BLaER1 (cell line): ENCODE measurements at regions not wholly inside any gene's neighbourhood (a gene's known extent, or its start where the extent isn't known, plus 50 kb on each side); places are given as distances from the start of the nearest gene placed in this dataset.

ENCODE experiments used
- H3K27ac ChIP-seq: shearing (Covaris generic); formaldehyde crosslinking; 2 replicates; pipeline ENCODE4 v1.8.1; 2022
- H3K27me3 ChIP-seq: shearing (Covaris generic); formaldehyde crosslinking; 2 replicates; pipeline ENCODE4 v1.8.1; 2022
- H3K36me3 ChIP-seq: shearing (Covaris generic); formaldehyde crosslinking; 2 replicates; pipeline ENCODE4 v1.8.1; 2022
- H3K4me1 ChIP-seq: shearing (Covaris generic); formaldehyde crosslinking; 2 replicates; pipeline ENCODE4 v1.8.1; 2022
- H3K4me2 ChIP-seq: shearing (Covaris generic); formaldehyde crosslinking; 2 replicates; pipeline ENCODE4 v1.8.1; 2022
- H3K4me3 ChIP-seq: shearing (Covaris generic); formaldehyde crosslinking; 2 replicates; pipeline ENCODE4 v1.8.1; 2022
- H3K9ac ChIP-seq: shearing (Covaris generic); formaldehyde crosslinking; 2 replicates; pipeline ENCODE4 v1.8.1; 2022
- H3K9me3 ChIP-seq: shearing (Covaris generic); formaldehyde crosslinking; 2 replicates; pipeline ENCODE4 v1.8.1; 2022
- H4K20me1 ChIP-seq: shearing (Covaris generic); formaldehyde crosslinking; 2 replicates; pipeline ENCODE4 v1.8.1; 2022
- Cebpa-rat ChIP-seq: shearing (Covaris generic); IDR thresholded peaks from 2 replicates; pipeline ENCODE4 v1.8.1; 2022

GRCh38 chr6:50318536-50318935, 268.8 kb upstream of the DEFB112 start:
- no peak overlapping the region for H3K27ac ChIP-seq
- no peaks in the 10 kb centered on the region for H3K9me3 ChIP-seq
- no peak overlapping the region for H3K4me3 ChIP-seq
- H3K36me3 ChIP-seq = no peaks in the 10 kb centered on the region
- no peak overlapping the region for H3K4me2 ChIP-seq
- H3K9ac ChIP-seq = no peak overlapping the region
- H3K27me3 ChIP-seq = no peaks in the 10 kb centered on the region
- no peak for TF ChIP-seq Cebpa-rat
- no peaks in the 10 kb centered on the region for H3K4me1 ChIP-seq
- H4K20me1 ChIP-seq = no peaks in the 10 kb centered on the region

GRCh38 chr6:50330347-50330746, 280.6 kb upstream of the DEFB112 start:
- no peaks in the 10 kb centered on the region for H3K27me3 ChIP-seq

GRCh38 chr6:50330963-50331362, 281.2 kb upstream of the DEFB112 start:
- H3K9ac ChIP-seq = no peak overlapping the region
- no peak overlapping the region for H3K4me2 ChIP-seq
- no peak for TF ChIP-seq Cebpa-rat
- H3K27me3 ChIP-seq = no peaks in the 10 kb centered on the region
- H3K36me3 ChIP-seq = no peaks in the 10 kb centered on the region
- no peaks in the 10 kb centered on the region for H4K20me1 ChIP-seq
- H3K9me3 ChIP-seq = peaks cover 7% of the 10 kb centered on the region; the same call in 1 of the 2 replicates
- H3K4me1 ChIP-seq = no peaks in the 10 kb centered on the region
- H3K4me3 ChIP-seq = no peak overlapping the region
- H3K27ac ChIP-seq = no peak overlapping the region

More at GRCh38 chr6:50330347-50330746, 280.6 kb upstream of the DEFB112 start:
- no peak overlapping the region for H3K9ac ChIP-seq
- H3K4me2 ChIP-seq = no peak overlapping the region
- TF ChIP-seq Cebpa-rat = no peak
- no peaks in the 10 kb centered on the region for H3K36me3 ChIP-seq
- no peak overlapping the region for H3K4me3 ChIP-seq
- no peaks in the 10 kb centered on the region for H3K4me1 ChIP-seq
- H4K20me1 ChIP-seq = no peaks in the 10 kb centered on the region
- H3K9me3 ChIP-seq = peaks cover 13% of the 10 kb centered on the region
- H3K27ac ChIP-seq = no peak overlapping the region

GRCh38 chr6:50333696-50334095, 284.0 kb upstream of the DEFB112 start:
- H3K4me1 ChIP-seq = no peaks in the 10 kb centered on the region
- H3K4me3 ChIP-seq = no peak overlapping the region
- H4K20me1 ChIP-seq = no peaks in the 10 kb centered on the region

GRCh38 chr6:50337532-50338122, 287.9 kb upstream of the DEFB112 start:
- no peaks in the 10 kb centered on the region for H3K9me3 ChIP-seq
- no peaks in the 10 kb centered on the region for H3K4me1 ChIP-seq
- H3K4me2 ChIP-seq = no peak overlapping the region
- no peaks in the 10 kb centered on the region for H3K27me3 ChIP-seq
- H4K20me1 ChIP-seq = no peaks in the 10 kb centered on the region
- H3K9ac ChIP-seq = no peak overlapping the region
- no peak overlapping the region for H3K27ac ChIP-seq
- no peak for TF ChIP-seq Cebpa-rat
- H3K36me3 ChIP-seq = no peaks in the 10 kb centered on the region
- H3K4me3 ChIP-seq = no peak overlapping the region

More at GRCh38 chr6:50333696-50334095, 284.0 kb upstream of the DEFB112 start:
- Histone ChIP-seq H3K27me3 (no peaks in the 10 kb centered on the region), H3K9me3 (no peaks in the 10 kb centered on the region), H3K36me3 (no peaks in the 10 kb centered on the region), H3K4me2 (no peak overlapping the region), H3K9ac (no peak overlapping the region), H3K27ac (no peak overlapping the region)
- no peak for TF ChIP-seq Cebpa-rat

- no peak overlapping the region for H3K27ac ChIP-seq
- H3K36me3 ChIP-seq = no peaks in the 10 kb centered on the region
- H3K9ac ChIP-seq = no peak overlapping the region
- H3K4me1 ChIP-seq = no peaks in the 10 kb centered on the region
- TF ChIP-seq Cebpa-rat = no peak
- H4K20me1 ChIP-seq = no peaks in the 10 kb centered on the region
- H3K4me3 ChIP-seq = no peak overlapping the region
- H3K27me3 ChIP-seq = no peaks in the 10 kb centered on the region
- no peak overlapping the region for H3K4me2 ChIP-seq
- no peaks in the 10 kb centered on the region for H3K9me3 ChIP-seq
Observed at GRCh38 chr6:50353603-50354002, 303.9 kb upstream of the DEFB112 start.

- Histone ChIP-seq H3K27ac (no peak overlapping the region), H3K4me1 (no peaks in the 10 kb centered on the region), H3K9ac (no peak overlapping the region), H3K4me2 (no peak overlapping the region), H3K27me3 (no peaks in the 10 kb centered on the region), H3K36me3 (no peaks in the 10 kb centered on the region), H3K4me3 (no peak overlapping the region), H4K20me1 (no peaks in the 10 kb centered on the region), H3K9me3 (no peaks in the 10 kb centered on the region)
- TF ChIP-seq Cebpa-rat = no peak
Observed at GRCh38 chr6:50358113-50358512, 308.4 kb upstream of the DEFB112 start.

- H3K27ac ChIP-seq = no peak overlapping the region
- no peaks in the 10 kb centered on the region for H3K27me3 ChIP-seq
- H4K20me1 ChIP-seq = no peaks in the 10 kb centered on the region
- H3K9me3 ChIP-seq = no peaks in the 10 kb centered on the region
- no peak overlapping the region for H3K4me2 ChIP-seq
- H3K4me3 ChIP-seq = no peak overlapping the region
- no peak overlapping the region for H3K9ac ChIP-seq
- no peaks in the 10 kb centered on the region for H3K4me1 ChIP-seq
- no peaks in the 10 kb centered on the region for H3K36me3 ChIP-seq
- TF ChIP-seq Cebpa-rat = no peak
Observed at GRCh38 chr6:50361641-50362331, 312.1 kb upstream of the DEFB112 start.

GRCh38 chr6:50362706-50363105, 313.0 kb upstream of the DEFB112 start:
- H3K4me3 ChIP-seq = no peak overlapping the region
- no peak for TF ChIP-seq Cebpa-rat
- no peaks in the 10 kb centered on the region for H3K36me3 ChIP-seq
- no peaks in the 10 kb centered on the region for H4K20me1 ChIP-seq
- no peak overlapping the region for H3K9ac ChIP-seq
- H3K9me3 ChIP-seq = no peaks in the 10 kb centered on the region
- H3K27ac ChIP-seq = no peak overlapping the region
- no peaks in the 10 kb centered on the region for H3K27me3 ChIP-seq
- no peaks in the 10 kb centered on the region for H3K4me1 ChIP-seq
- H3K4me2 ChIP-seq = no peak overlapping the region

- Histone ChIP-seq H3K9me3 (0 out of 2 replicates have a peak, but pooled peaks cover under 1% of the 10 kb centered on the region), H3K36me3 (no peaks in the 10 kb centered on the region), H3K27ac (no peak overlapping the region), H3K4me1 (no peaks in the 10 kb centered on the region), H3K27me3 (no peaks in the 10 kb centered on the region), H3K4me3 (no peak overlapping the region), H4K20me1 (no peaks in the 10 kb centered on the region), H3K4me2 (no peak overlapping the region), H3K9ac (no peak overlapping the region)
- TF ChIP-seq Cebpa-rat = no peak
Observed at GRCh38 chr6:50369996-50370395, 320.3 kb upstream of the DEFB112 start.
